Breast epithelium (tissue), 3 donors: ENCODE measurements at regions not wholly inside any gene's neighbourhood (a gene's known extent, or its start where the extent isn't known, plus 50 kb on each side); places are given as distances from the start of the nearest gene placed in this dataset.

Source experiments
- CTCF ChIP-seq, 3 donors: fragments of 450-650 bp; IDR thresholded peaks; one replicate each; pipeline ENCODE4 v1.5.1; 2016 to 2017; ENCODE audit warnings: antibody characterized with exemption in 3 of 3, mild to moderate bottlenecking in 3 of 3, moderate library complexity in 3 of 3
- POLR2A ChIP-seq: fragments of 450-650 bp; IDR thresholded peaks from one replicate; pipeline ENCODE4 v1.6.1; 2016; ENCODE audit warnings: antibody characterized with exemption, mild to moderate bottlenecking, moderate library complexity
- POLR2AphosphoS5 ChIP-seq, 3 donors: sonication (generic); formaldehyde crosslinking; IDR thresholded peaks; one replicate each; pipeline ENCODE4 v1.6.1; 2017; ENCODE audit warnings: antibody characterized with exemption in 3 of 3

GRCh38 chr1:193434319-193434718 lies 247.9 kb upstream of the B3GALT2 start:
- no peak for TF ChIP-seq CTCF (IDR thresholded peaks at IDR 0.05)
- no peak for TF ChIP-seq POLR2A
- TF ChIP-seq POLR2AphosphoS5 (IDR thresholded peaks at IDR 0.05), result no peak
